Activated CD8-positive, alpha-beta memory T cell treated with anti-CD3 and anti-CD28 coated beads, Interleukin-2, amount 10 ng/mL, durations not matched to agents 7 days and 5 days (primary cell): ENCODE measurements at regions not wholly inside any gene's neighbourhood (a gene's known extent, or its start where the extent isn't known, plus 50 kb on each side); places are given as distances from the start of the nearest gene placed in this dataset.

Experiments used
- ATAC-seq: fragments of 150-1000 bp; cut with Tn5 transposase; one replicate; pipeline ENCODE4 v1.10.0; 2021; ENCODE audit warnings: moderate library complexity
- CTCF ChIA-PET: fragments of 350-600 bp; sonication (Branson Sonifier 250); formaldehyde crosslinking; loops from one replicate; lab custom pipeline; 2021; ENCODE audit warnings: antibody characterized with exemption; lab: Charles Lee
- DNase-seq: peaks from one replicate; pipeline ENCODE4 v3.0.0-alpha.2; 2020
- H3K27ac Mint-ChIP-seq: one replicate; pipeline ENCODE4 v1.8.0; 2021; ENCODE audit warnings: mild to moderate bottlenecking, mixed read lengths
- H3K27me3 Mint-ChIP-seq: one replicate; pipeline ENCODE4 v1.8.0; 2021; ENCODE audit warnings: mixed read lengths
- H3K36me3 Mint-ChIP-seq: one replicate; pipeline ENCODE4 v1.8.0; 2021; ENCODE audit warnings: mild to moderate bottlenecking, mixed read lengths
- H3K4me1 Mint-ChIP-seq: one replicate; pipeline ENCODE4 v1.8.0; 2021; ENCODE audit warnings: mixed read lengths
- H3K4me3 Mint-ChIP-seq: one replicate; pipeline ENCODE4 v1.8.0; 2021; ENCODE audit warnings: mild to moderate bottlenecking, moderate library complexity, mixed read lengths
- H3K9me3 Mint-ChIP-seq: one replicate; pipeline ENCODE4 v1.8.0; 2022; ENCODE audit warnings: low read depth, mixed read lengths

DNA sequence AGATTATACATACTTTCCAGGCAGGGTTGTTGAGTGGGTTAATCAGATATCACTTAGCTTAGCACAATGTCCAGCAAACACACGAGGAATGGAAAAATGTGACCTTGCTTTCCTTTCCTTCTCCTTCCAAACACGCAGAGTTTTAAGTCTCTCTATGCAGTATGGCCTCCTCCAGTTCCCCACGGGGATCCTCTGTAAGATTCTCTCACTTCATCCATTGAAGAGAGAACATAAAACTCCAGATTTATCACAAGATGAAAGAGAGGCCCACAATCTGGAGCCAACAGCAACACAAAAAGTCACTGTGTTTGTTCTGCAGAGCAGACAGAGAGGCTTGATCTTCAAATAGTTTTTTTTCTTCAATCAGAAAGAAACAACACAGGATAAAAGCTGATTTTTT, 336.8 kb upstream of the CLNK start:
- H3K4me3 Mint-ChIP-seq: no peak overlapping the region
- no peak for DNase-seq
- H3K4me1 Mint-ChIP-seq: no peaks in the 10 kb centered on the region

DNA sequence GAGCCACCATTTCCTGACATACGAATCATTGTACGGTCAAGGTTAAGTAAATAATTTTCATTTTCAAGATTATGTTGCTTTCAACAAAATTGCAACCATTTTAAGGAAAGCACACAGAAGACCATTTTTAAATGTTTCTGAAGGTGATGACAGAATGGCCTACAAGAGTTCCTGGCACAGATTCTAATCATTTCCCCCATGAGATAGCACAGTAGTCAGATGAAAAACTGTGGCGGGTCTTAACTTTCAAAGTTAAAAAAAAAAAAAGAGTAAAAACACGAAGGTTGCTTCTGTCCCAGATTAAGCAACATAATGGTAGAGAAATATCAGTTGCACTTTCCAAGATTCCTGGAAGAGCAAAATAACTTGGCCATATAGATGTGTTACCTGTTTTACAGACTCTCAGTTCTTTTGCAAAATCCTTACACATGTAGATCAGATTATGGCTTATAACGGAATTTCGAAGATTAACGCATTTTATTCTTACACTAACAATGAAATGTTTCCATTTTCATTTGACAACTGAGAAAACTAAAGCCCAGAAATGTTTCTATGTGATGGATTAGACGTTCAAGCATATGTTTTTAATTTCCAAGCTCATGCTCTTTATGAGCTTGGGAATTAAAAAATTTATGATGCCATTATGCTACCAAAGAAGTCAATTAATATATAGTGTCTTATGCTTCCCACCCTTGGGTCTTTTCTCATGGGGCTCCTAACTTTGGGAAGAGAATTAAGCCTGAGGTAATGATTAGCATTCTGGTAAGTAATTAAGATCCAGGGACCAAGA, 335.1 kb upstream of the CLNK start:
- no peak overlapping the region for H3K4me3 Mint-ChIP-seq
- no peaks in the 10 kb centered on the region for H3K4me1 Mint-ChIP-seq
- no peak overlapping the region for H3K27ac Mint-ChIP-seq
- H3K27me3 Mint-ChIP-seq: no peaks in the 10 kb centered on the region
- no peaks in the 10 kb centered on the region for H3K36me3 Mint-ChIP-seq
- ATAC-seq (no peak), DNase-seq (no peak)
- CTCF ChIA-PET: no interaction called here
- H3K9me3 Mint-ChIP-seq: no peaks in the 10 kb centered on the region

More for the DNA sequence above, 336.8 kb upstream of the CLNK start:
- Mint-ChIP-seq H3K9me3 (no peaks in the 10 kb centered on the region), H3K36me3 (no peaks in the 10 kb centered on the region), H3K27me3 (no peaks in the 10 kb centered on the region), H3K27ac (no peak overlapping the region)
- CTCF ChIA-PET: no interaction called here
- no peak for ATAC-seq

DNA sequence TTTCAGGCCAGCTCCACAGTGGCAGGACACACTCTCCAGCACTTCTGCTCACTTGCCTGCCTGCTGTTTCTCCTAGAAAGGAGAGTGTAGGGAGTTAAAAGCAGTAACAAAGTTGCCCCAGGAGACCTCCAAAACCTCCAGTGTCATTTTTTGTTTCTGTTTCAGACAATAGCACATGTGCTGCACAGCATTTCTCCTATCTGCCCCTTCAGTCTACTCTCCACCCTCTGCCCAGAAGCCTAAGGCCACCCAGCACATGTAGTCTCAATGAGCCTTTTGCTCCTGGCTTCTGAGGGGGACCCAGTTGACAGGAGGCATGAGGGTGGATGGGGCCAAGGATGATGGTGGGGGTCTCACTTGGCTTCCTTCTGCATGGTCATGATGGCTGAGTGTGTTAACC, 329.6 kb upstream of the CLNK start:
- CTCF ChIA-PET: no interaction called here
- Mint-ChIP-seq H3K27me3 (no peaks in the 10 kb centered on the region), H3K27ac (no peak overlapping the region), H3K36me3 (no peaks in the 10 kb centered on the region), H3K4me3 (no peak overlapping the region), H3K9me3 (peaks cover 3% of the 10 kb centered on the region), H3K4me1 (no peaks in the 10 kb centered on the region)
- ATAC-seq (no peak), DNase-seq (no peak)

DNA sequence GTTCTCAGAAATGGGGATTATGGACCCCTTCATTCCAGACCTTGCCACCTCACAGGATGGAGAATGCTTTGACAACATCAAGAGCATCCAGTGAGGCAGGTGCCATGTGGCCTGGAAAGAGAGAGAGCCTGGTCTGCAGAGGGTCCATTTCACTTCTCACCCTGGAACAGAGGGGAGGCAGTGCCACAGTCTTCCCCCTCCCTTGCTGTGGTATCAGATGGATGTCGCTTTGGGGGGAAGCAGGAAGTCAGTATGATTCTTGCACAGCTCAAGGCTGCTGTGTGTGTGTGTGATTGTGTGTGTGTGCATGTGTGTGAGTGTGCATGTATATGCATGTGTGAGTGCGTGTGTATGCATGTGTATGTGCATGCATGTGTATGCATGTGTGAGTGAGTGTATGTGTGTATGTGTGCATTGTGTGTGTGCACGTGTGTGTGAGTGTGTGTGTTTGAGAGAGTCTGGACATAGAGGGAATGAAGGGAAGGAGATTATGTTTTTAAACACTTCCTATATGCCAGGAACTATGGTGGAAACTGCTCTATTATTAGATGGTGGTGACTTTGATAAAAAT, 328.6 kb upstream of the CLNK start:
- H3K4me3 Mint-ChIP-seq: no peak overlapping the region

DNA sequence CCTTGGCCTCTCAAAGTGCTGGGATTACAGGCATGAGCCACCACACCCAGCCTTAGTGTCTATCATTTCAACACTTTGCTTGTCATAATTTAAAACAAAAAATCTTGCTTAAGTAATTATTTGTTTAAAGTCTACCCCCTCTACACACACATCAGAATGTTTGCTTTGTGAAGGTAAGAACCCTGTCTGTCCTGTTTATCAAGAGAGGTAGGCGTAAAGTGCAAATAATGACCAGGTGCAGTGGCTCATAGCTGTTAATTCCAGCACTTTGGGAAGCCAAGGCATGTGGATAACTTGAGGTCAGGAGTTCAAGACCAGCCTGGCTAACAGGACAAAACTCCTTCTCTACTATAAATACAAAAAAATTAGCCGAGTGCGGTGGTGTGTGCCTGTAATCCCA, 326.7 kb upstream of the CLNK start:
- Mint-ChIP-seq H3K4me3 (no peak overlapping the region), H3K4me1 (no peaks in the 10 kb centered on the region), H3K27ac (no peak overlapping the region), H3K36me3 (no peaks in the 10 kb centered on the region), H3K27me3 (no peaks in the 10 kb centered on the region), H3K9me3 (peaks cover 3% of the 10 kb centered on the region)
- no peak for DNase-seq
- ATAC-seq: no peak
- CTCF ChIA-PET: no interaction called here

More for the DNA sequence above, 328.6 kb upstream of the CLNK start:
- Mint-ChIP-seq H3K27me3 (no peaks in the 10 kb centered on the region), H3K4me1 (no peaks in the 10 kb centered on the region), H3K9me3 (peaks cover 3% of the 10 kb centered on the region), H3K27ac (no peak overlapping the region), H3K36me3 (no peaks in the 10 kb centered on the region)
- no peak for DNase-seq
- CTCF ChIA-PET: no interaction called here
- ATAC-seq: no peak

DNA sequence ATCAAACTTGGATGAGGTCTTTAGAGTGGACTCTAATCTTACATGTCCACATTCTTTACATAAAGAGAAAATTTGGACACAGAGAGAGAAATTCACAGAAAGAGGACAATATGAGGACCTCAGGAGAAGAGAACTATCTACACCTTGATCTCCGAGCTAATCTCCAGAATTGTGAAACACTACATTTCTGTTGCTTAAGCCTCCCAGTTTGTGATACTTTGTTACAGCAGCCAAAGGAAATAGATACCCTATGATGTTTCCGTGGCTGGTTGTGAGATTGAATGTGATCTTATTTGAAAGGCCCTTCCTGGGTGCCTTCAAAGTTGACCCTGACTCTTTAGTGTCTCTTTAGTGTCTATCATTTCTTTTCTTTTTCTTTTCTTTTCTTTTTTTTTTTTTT, 326.1 kb upstream of the CLNK start:
- no peak overlapping the region for H3K27ac Mint-ChIP-seq
- no peak for DNase-seq
- H3K4me3 Mint-ChIP-seq: no peak overlapping the region
- CTCF ChIA-PET: no interaction called here
- H3K36me3 Mint-ChIP-seq: no peaks in the 10 kb centered on the region
- H3K4me1 Mint-ChIP-seq: no peaks in the 10 kb centered on the region
- no peaks in the 10 kb centered on the region for H3K27me3 Mint-ChIP-seq
- H3K9me3 Mint-ChIP-seq: peaks cover 6% of the 10 kb centered on the region
- ATAC-seq: no peak

DNA sequence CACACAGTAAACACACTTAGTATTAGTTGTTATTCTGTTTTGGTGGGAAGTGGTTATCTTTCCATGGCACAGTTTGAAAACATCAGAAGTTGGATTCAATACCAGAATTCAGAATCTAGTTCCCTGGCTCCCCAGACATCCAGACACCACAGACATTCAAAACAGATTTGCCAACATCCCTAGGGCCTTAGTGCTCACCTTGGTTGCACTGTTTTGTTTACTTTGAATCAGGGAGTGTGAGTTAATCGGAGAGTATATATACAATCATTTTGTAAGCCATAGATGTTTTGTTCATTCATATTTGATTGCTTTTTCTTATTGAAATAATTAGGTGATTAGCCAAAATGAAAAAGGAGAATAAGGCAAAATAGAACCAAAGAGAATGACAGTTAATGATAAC, 324.7 kb upstream of the CLNK start:
- no peak overlapping the region for H3K27ac Mint-ChIP-seq

DNA sequence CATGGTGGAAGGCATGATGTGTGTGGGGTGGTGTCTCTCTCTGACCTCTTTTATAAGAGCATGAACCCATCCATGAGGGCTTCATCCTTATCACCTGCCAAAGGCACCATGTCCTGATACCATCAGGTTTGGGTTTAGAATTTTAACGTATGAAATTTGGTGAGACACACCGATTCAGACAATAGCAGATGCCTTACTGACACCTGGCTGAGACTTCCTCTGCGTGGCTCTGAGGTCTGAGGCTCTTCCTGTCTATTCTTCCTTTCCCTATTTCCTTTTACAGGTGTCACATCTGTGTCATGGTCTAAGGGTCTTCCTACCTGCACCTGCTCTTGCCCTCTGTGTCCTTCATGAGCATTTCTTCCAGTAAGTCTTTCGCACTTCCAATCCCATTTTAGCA, 320.7 kb upstream of the CLNK start:
- CTCF ChIA-PET: no interaction called here
- Mint-ChIP-seq H3K36me3 (no peaks in the 10 kb centered on the region), H3K4me1 (no peaks in the 10 kb centered on the region), H3K9me3 (peaks cover 3% of the 10 kb centered on the region), H3K27me3 (no peaks in the 10 kb centered on the region), H3K27ac (no peak overlapping the region), H3K4me3 (no peak overlapping the region)
- no peak for ATAC-seq
- DNase-seq: no peak

More for the DNA sequence above, 324.7 kb upstream of the CLNK start:
- Mint-ChIP-seq H3K36me3 (no peaks in the 10 kb centered on the region), H3K4me1 (no peaks in the 10 kb centered on the region), H3K4me3 (no peak overlapping the region), H3K27me3 (no peaks in the 10 kb centered on the region), H3K9me3 (peaks cover 6% of the 10 kb centered on the region)
- ATAC-seq (no peak), DNase-seq (no peak)
- CTCF ChIA-PET: no interaction called here

DNA sequence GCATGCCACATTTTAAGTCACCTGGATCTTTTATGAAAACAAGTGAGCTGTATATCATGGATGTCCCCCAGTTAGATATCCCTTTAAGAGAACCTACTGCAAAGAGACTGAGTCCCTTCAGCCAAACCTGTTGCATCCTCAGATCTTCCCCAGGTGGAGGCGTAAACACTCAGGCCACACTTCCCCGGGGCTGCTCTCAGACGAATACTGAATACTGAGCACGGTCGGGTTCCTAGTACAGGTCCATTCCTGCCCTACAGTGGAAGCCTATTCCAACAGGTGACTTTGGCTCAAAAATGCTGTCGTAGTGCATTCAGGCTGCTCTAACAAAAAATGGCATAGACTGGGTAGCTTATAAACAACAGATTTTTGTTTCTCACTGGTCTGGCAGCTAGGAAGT, 320.2 kb upstream of the CLNK start:
- Mint-ChIP-seq H3K4me3 (no peak overlapping the region), H3K27me3 (no peaks in the 10 kb centered on the region), H3K27ac (no peak overlapping the region), H3K9me3 (peaks cover 3% of the 10 kb centered on the region), H3K4me1 (no peaks in the 10 kb centered on the region), H3K36me3 (no peaks in the 10 kb centered on the region)
- ATAC-seq (no peak), DNase-seq (no peak)
- CTCF ChIA-PET: no interaction called here

DNA sequence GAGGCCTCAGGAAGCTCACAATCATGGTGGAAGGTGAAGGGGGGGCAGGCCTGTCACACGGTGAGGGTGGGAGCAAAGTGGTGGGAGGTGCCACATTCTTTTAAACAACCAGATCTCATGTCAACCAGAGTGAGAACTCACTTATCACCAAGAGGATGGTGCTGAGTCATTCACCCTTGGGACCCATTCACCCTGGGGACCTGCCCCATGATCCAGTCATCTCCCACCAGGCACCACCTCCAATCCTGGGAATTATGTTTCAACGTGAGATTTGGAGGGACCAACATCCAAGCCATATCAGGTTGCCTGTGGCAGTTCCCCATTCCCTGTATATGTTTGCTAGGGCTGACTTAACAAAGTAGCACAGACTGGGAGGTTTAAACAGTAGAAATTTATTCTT, 318.4 kb upstream of the CLNK start:
- CTCF ChIA-PET: no interaction called here

DNA sequence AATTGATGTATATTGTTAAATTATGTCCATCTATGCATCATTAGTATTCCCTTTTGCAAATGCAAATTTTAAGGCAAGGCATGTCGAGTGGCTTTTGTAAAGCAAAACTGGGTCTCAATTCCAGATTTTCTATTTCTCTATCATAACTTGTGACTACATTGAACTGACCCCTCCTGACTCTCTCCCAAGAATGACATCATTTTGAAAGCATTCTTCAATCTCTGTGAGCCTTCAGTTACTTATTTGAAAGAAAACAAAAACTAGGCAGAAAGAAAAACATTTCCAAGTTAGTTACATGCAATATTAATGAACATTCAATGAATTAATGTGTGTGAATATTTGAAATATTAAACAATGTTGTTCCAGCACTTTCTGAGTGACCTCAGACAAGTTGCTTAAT, 314.3 kb upstream of the CLNK start:
- ATAC-seq (no peak), DNase-seq (no peak)
- H3K36me3 Mint-ChIP-seq: no peaks in the 10 kb centered on the region
- no peak overlapping the region for H3K4me3 Mint-ChIP-seq
- no peak overlapping the region for H3K27ac Mint-ChIP-seq
- H3K27me3 Mint-ChIP-seq: no peaks in the 10 kb centered on the region
- H3K9me3 Mint-ChIP-seq: no peaks in the 10 kb centered on the region
- no peaks in the 10 kb centered on the region for H3K4me1 Mint-ChIP-seq
- CTCF ChIA-PET: no interaction called here

More for the DNA sequence above, 318.4 kb upstream of the CLNK start:
- DNase-seq (no peak), ATAC-seq (no peak)
- no peak overlapping the region for H3K4me3 Mint-ChIP-seq
- H3K4me1 Mint-ChIP-seq: no peaks in the 10 kb centered on the region
- no peak overlapping the region for H3K27ac Mint-ChIP-seq
- no peaks in the 10 kb centered on the region for H3K27me3 Mint-ChIP-seq
- H3K36me3 Mint-ChIP-seq: no peaks in the 10 kb centered on the region
- H3K9me3 Mint-ChIP-seq: peaks cover 3% of the 10 kb centered on the region

DNA sequence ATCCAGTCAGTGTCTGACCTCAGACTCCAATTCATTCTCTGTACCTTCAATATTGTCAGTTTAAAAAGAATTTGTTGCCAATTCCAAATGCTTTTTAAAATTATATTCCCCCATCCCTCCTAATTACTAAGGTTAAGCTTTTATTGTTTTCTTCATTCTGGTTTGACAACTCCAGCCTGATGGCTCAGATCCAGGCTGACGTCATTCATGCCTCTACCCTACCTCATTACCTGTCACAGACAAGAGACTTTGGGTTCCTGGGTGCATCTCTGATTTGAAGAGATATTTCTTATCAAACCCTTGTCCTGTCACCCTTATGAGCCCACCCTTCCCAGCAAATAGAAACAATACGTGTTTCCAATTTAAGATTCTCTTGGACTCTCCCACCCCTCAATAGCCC, 300.2 kb upstream of the CLNK start:
- Mint-ChIP-seq H3K4me3 (no peak overlapping the region), H3K27me3 (no peaks in the 10 kb centered on the region), H3K9me3 (peaks cover 3% of the 10 kb centered on the region), H3K4me1 (no peaks in the 10 kb centered on the region), H3K36me3 (no peaks in the 10 kb centered on the region), H3K27ac (no peak overlapping the region)
- ATAC-seq: no peak
- DNase-seq: no peak
- CTCF ChIA-PET: no interaction called here

DNA sequence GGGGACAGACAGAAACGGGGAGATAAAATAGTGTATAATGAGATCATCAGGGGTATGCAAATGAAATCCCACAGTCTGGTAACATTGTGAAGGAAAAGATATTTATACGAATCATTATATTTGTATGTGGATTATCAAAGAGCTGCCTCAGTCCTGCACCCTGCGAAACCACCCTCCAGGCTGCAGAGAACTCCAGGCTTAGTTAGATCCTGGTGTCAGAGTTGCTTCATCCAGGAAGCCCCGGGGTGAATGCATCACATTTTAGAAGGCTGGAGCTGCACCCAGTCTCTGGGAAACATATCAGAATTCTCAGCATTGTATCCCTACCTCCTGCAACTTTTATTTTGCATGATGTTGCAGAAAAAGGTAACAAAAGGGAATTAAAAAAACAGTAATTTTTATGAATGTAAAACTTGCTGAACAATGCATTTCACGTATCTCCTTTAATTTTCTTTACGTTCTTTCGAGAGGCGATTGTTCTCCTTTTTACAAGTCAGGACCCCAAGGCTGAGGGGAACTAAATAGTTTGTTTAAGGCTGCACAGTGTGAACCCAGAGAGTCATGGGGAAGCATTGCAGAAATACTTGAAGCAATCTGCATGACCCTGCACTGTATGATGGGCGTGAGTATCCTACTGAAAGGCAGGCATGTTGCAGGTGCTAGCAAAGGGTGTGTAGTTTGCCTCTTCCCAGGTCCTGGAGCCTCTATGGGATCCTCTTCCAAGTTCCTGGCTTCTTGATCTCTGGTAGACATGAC, 299.5 kb upstream of the CLNK start:
- Mint-ChIP-seq H3K27ac (no peak overlapping the region), H3K27me3 (no peaks in the 10 kb centered on the region), H3K36me3 (no peaks in the 10 kb centered on the region), H3K4me1 (no peaks in the 10 kb centered on the region), H3K9me3 (peaks cover 3% of the 10 kb centered on the region), H3K4me3 (no peak overlapping the region)
- no peak for ATAC-seq
- no peak for DNase-seq
- CTCF ChIA-PET: no interaction called here

DNA sequence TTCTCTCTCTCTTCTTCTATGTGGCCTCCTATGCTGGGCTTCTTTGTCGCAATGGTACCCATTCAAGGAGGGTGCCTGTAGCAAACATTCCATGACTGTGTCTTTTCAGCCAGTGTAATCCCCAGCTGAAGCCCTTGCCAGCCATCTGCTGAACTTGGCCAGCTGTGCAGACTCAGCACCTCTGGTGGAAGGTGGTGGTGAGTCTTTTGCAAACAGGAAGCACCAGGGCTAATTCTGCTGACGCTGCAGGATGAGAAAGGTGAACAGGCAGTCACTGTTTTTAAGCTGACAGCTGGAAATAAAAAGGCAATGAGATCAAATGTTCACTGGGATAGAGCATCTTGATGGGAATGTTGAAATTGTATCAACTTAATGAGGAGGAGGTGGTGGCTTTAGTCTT, 298.7 kb upstream of the CLNK start:
- ATAC-seq (no peak), DNase-seq (no peak)
- CTCF ChIA-PET: no interaction called here
- peaks cover 3% of the 10 kb centered on the region for H3K9me3 Mint-ChIP-seq
- H3K4me3 Mint-ChIP-seq: no peak overlapping the region
- H3K27ac Mint-ChIP-seq: no peak overlapping the region
- no peaks in the 10 kb centered on the region for H3K36me3 Mint-ChIP-seq
- no peaks in the 10 kb centered on the region for H3K27me3 Mint-ChIP-seq
- no peaks in the 10 kb centered on the region for H3K4me1 Mint-ChIP-seq
